ENCODE measurements at regions not wholly inside any gene's neighbourhood (a gene's known extent, or its start where the extent isn't known, plus 50 kb on each side); places are given as distances from the start of the nearest gene placed in this dataset.

GRCh38 chr10:3016016-3016415 lies 51.3 kb upstream of the PFKP start:
- no peak overlapping the region for H3K4me3 Mint-ChIP-seq
- intact Hi-C loops (cut with micrococcal nuclease): no loop called here
- Histone ChIP-seq H3K27ac (ENCODE audit: low read length in 2 of 2) (no peak overlapping the region), H3K4me1 (ENCODE audit: control insufficient read depth in 2 of 2, insufficient read depth in 2 of 2, low read length in 2 of 2) (no peaks in the 10 kb centered on the region), H3K4me3 (ENCODE audit: control extremely low read depth in 1 of 5, extremely low read depth in 1 of 5, insufficient read depth in 1 of 5, low read depth in 2 of 5, low read length in 4 of 5) (no peak overlapping the region), H3K9me3 (ENCODE audit: control extremely low read depth in 1 of 3, control insufficient read depth in 2 of 3, insufficient read depth in 1 of 3, low read length in 2 of 3) (no peaks in the 10 kb centered on the region), H3K4me2 (replicated peaks; ENCODE audit: low read depth, low read length, poor library complexity, severe bottlenecking) (no peak overlapping the region), H3K36me3 (replicated peaks in 1 of 2; ENCODE audit: control extremely low read depth in 1 of 2, control insufficient read depth in 1 of 2, extremely low read depth in 1 of 2, insufficient read depth in 2 of 2, low read length in 1 of 2) (no peaks in the 10 kb centered on the region), H3K27me3 (replicated peaks in 1 of 4; ENCODE audit: control extremely low read depth in 1 of 4, control insufficient read depth in 3 of 4, insufficient read depth in 4 of 4, low read length in 3 of 4) (peaks cover 0 to 11% (median 5%) of the 10 kb centered on the region in 4 experiments), H3K9ac (ENCODE audit: low read length) (no peak overlapping the region), H4K20me1 (ENCODE audit: control insufficient read depth, insufficient read depth, low read length, poor library complexity, severe bottlenecking) (no peaks in the 10 kb centered on the region), H2AFZ (ENCODE audit: insufficient read depth, low read depth, low read length, poor library complexity, severe bottlenecking) (no peak overlapping the region), H3K79me2 (ENCODE audit: control insufficient read depth, insufficient read depth, low read length) (no peaks in the 10 kb centered on the region)
- H3K27ac Mint-ChIP-seq: no peak overlapping the region
- ChIA-PET POLR2A (no interaction called here), CTCF (no interaction called here)
- H3K9me3 Mint-ChIP-seq (ENCODE audit: insufficient read depth): no peaks in the 10 kb centered on the region
- peaks cover 34% of the 10 kb centered on the region for H3K27me3 Mint-ChIP-seq
- 77% methylated on average over 5 of the region's 7 CpGs for WGBS (ENCODE audit: insufficient coverage)
- no peaks in the 10 kb centered on the region for H3K4me1 Mint-ChIP-seq
- ATAC-seq (ENCODE audit: low read depth) (no peak), DNase-seq (no peak)
- TF ChIP-seq CTCF (IDR thresholded peaks at IDR 0.05) (no peak), EZH2 (IDR thresholded peaks at IDR 0.05; ENCODE audit: borderline replicate concordance, insufficient read depth, low read depth, low read length, poor library complexity, severe bottlenecking) (no peak)

DNA sequence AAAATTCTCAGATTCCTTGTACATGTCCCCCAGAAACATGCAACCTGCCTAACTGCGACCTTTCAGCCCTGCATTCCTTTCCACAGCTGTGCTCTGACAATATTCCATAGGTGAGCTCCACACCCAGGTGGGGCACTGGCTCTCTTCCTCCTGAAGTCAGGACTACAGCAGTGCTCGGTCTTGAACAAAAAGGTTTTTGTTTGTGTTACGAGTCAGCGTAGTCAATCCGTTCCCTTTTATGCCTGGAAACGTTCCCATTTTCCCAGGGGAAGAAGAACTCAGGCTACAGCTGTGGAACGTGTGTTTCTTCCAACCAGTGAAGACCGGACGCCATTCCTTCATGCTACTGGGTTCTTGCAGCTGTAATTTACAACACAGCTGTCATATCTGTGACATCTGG lies 52.4 kb upstream of the PFKP start:
- TF ChIP-seq CTCF (IDR thresholded peaks at IDR 0.05): no peak
- TF ChIP-seq EZH2 (IDR thresholded peaks at IDR 0.05; ENCODE audit: borderline replicate concordance, insufficient read depth, low read depth, low read length, poor library complexity, severe bottlenecking): no peak
- no peak overlapping the region for H3K27ac ChIP-seq (ENCODE audit: low read length in 2 of 2)
- Mint-ChIP-seq H3K4me3 (no peak overlapping the region), H3K9me3 (ENCODE audit: insufficient read depth) (no peaks in the 10 kb centered on the region), H3K27me3 (peaks cover 29% of the 10 kb centered on the region), H3K4me1 (peaks cover 2% of the 10 kb centered on the region), H3K27ac (no peak overlapping the region)
- no peaks in the 10 kb centered on the region for H3K9me3 ChIP-seq (ENCODE audit: control extremely low read depth in 1 of 3, control insufficient read depth in 2 of 3, insufficient read depth in 1 of 3, low read length in 2 of 3)
- intact Hi-C loops (cut with micrococcal nuclease): no loop called here
- ATAC-seq (ENCODE audit: low read depth): no peak
- H3K4me2 ChIP-seq (replicated peaks; ENCODE audit: low read depth, low read length, poor library complexity, severe bottlenecking): no peak overlapping the region
- ChIA-PET POLR2A (no interaction called here), CTCF (no interaction called here)
- no peaks in the 10 kb centered on the region for H4K20me1 ChIP-seq (ENCODE audit: control insufficient read depth, insufficient read depth, low read length, poor library complexity, severe bottlenecking)
- H3K36me3 ChIP-seq (replicated peaks in 1 of 2; ENCODE audit: control extremely low read depth in 1 of 2, control insufficient read depth in 1 of 2, extremely low read depth in 1 of 2, insufficient read depth in 2 of 2, low read length in 1 of 2): no peaks in the 10 kb centered on the region
- H3K79me2 ChIP-seq (ENCODE audit: control insufficient read depth, insufficient read depth, low read length): no peaks in the 10 kb centered on the region
- peaks cover 0 to 11% (median 5%) of the 10 kb centered on the region in 4 experiments for H3K27me3 ChIP-seq (replicated peaks in 1 of 4; ENCODE audit: control extremely low read depth in 1 of 4, control insufficient read depth in 3 of 4, insufficient read depth in 4 of 4, low read length in 3 of 4)
- no peak overlapping the region for H2AFZ ChIP-seq (ENCODE audit: insufficient read depth, low read depth, low read length, poor library complexity, severe bottlenecking)
- no peak overlapping the region for H3K4me3 ChIP-seq (ENCODE audit: control extremely low read depth in 1 of 5, extremely low read depth in 1 of 5, insufficient read depth in 1 of 5, low read depth in 2 of 5, low read length in 4 of 5)
- no peak for DNase-seq
- WGBS (ENCODE audit: insufficient coverage): 89% methylated on average over 9 of the region's 9 CpGs
- no peak overlapping the region for H3K9ac ChIP-seq (ENCODE audit: low read length)
- H3K4me1 ChIP-seq (ENCODE audit: control insufficient read depth in 2 of 2, insufficient read depth in 2 of 2, low read length in 2 of 2): peaks cover 0 to 4% of the 10 kb centered on the region in 2 donors

Data from B cell (primary cell).